SK-N-SH treated with all-trans-retinoic acid at 6 μM for 48 hours (cell line): ENCODE measurements at regions not wholly inside any gene's neighbourhood (a gene's known extent, or its start where the extent isn't known, plus 50 kb on each side); places are given as distances from the start of the nearest gene placed in this dataset.

Experiments used
- ATAC-seq: fragments of 200-7000 bp; cut with Tn5 transposase; 3 replicates; pipeline ENCODE4 v1.9.1; 2020; ENCODE audit warnings: mild to moderate bottlenecking, moderate library complexity
- ARNTL ChIP-seq: fragments of 450-650 bp; formaldehyde crosslinking; IDR thresholded peaks from 2 replicates; pipeline ENCODE4 v1.5.0; 2020; ENCODE audit warnings: low read depth, mild to moderate bottlenecking, moderate library complexity, borderline replicate concordance
- CREB5 ChIP-seq: fragments of 250-450 bp; sonication (Bioruptor Pico); IDR thresholded peaks from 2 replicates; pipeline ENCODE4 v1.5.1; 2020; ENCODE audit warnings: low read depth, mild to moderate bottlenecking, moderate library complexity
- CSDC2 ChIP-seq: fragments of 250-450 bp; sonication (Bioruptor Pico); IDR thresholded peaks from 2 replicates; pipeline ENCODE4 v1.5.0; 2020; ENCODE audit warnings: mild to moderate bottlenecking, moderate library complexity
- CSRNP3 ChIP-seq: fragments of 250-450 bp; sonication (Bioruptor Pico); IDR thresholded peaks from 2 replicates; pipeline ENCODE4 v1.5.1; 2021; ENCODE audit warnings: mild to moderate bottlenecking, moderate library complexity
- ESRRG ChIP-seq: fragments of 250-450 bp; sonication (Bioruptor Pico); IDR thresholded peaks from 2 replicates; pipeline ENCODE4 v1.6.1; 2021; ENCODE audit warnings: mild to moderate bottlenecking
- ISL1 ChIP-seq: fragments of 250-450 bp; sonication (Bioruptor Pico); IDR thresholded peaks from 2 replicates; pipeline ENCODE4 v2.1.2; 2022; ENCODE audit warnings: mild to moderate bottlenecking, moderate library complexity
- OSR1 ChIP-seq: fragments of 250-450 bp; sonication (Bioruptor Pico); IDR thresholded peaks from 2 replicates; pipeline ENCODE4 v1.8.0; 2022; ENCODE audit warnings: moderate library complexity, mild to moderate bottlenecking, inconsistent platforms
- PATZ1 ChIP-seq: fragments of 250-450 bp; sonication (Bioruptor Pico); IDR thresholded peaks from 2 replicates; pipeline ENCODE4 v1.8.0; 2020; ENCODE audit warnings: mild to moderate bottlenecking, moderate library complexity, borderline replicate concordance
- PPARA ChIP-seq: fragments of 250-450 bp; sonication (Bioruptor Pico); IDR thresholded peaks from 2 replicates; pipeline ENCODE4 v1.5.0; 2020; ENCODE audit warnings: mild to moderate bottlenecking, borderline replicate concordance
- RARB ChIP-seq: fragments of 250-450 bp; sonication (Bioruptor Pico); IDR thresholded peaks from 2 replicates; pipeline ENCODE4 v1.8.0; 2021; ENCODE audit warnings: mild to moderate bottlenecking, moderate library complexity
- TCF4 ChIP-seq: fragments of 250-450 bp; sonication (Bioruptor Pico); IDR thresholded peaks from 2 replicates; pipeline ENCODE4 v1.8.0; 2021; ENCODE audit warnings: mild to moderate bottlenecking, moderate library complexity, borderline replicate concordance
- TOX ChIP-seq: fragments of 250-450 bp; sonication (Bioruptor Pico); IDR thresholded peaks from 2 replicates; pipeline ENCODE4 v1.8.0; 2021; ENCODE audit warnings: mild to moderate bottlenecking, moderate library complexity, borderline replicate concordance
- ZC3H10 ChIP-seq: fragments of 250-450 bp; sonication (Bioruptor Pico); IDR thresholded peaks from 2 replicates; pipeline ENCODE4 v1.5.1; 2021; ENCODE audit warnings: mild to moderate bottlenecking, moderate library complexity
- ZFP3 ChIP-seq: fragments of 250-450 bp; sonication (Bioruptor Pico); IDR thresholded peaks from 2 replicates; pipeline ENCODE4 v1.5.0; 2020; ENCODE audit warnings: mild to moderate bottlenecking, moderate library complexity
- ZFP30 ChIP-seq: fragments of 450-650 bp; formaldehyde crosslinking; IDR thresholded peaks from 2 replicates; pipeline ENCODE4 v1.5.0; 2022; ENCODE audit warnings: mild to moderate bottlenecking, moderate library complexity
- ZNF565 ChIP-seq: fragments of 450-650 bp; formaldehyde crosslinking; conservative IDR thresholded peaks from 2 replicates; pipeline ENCODE4 v1.5.0; 2020; ENCODE audit warnings: low read depth, mild to moderate bottlenecking, moderate library complexity
- ZNF70 ChIP-seq: fragments of 450-650 bp; formaldehyde crosslinking; IDR thresholded peaks from 2 replicates; pipeline ENCODE4 v1.5.0; 2020; ENCODE audit warnings: mild to moderate bottlenecking, moderate library complexity
- ZNF8 ChIP-seq: fragments of 450-650 bp; formaldehyde crosslinking; IDR thresholded peaks from 2 replicates; pipeline ENCODE4 v1.5.0; 2020; ENCODE audit warnings: mild to moderate bottlenecking, moderate library complexity

GRCh38 chr6:164720-165119, 127.6 kb upstream of the DUSP22 start (continued):
- TF ChIP-seq PPARA (CRISPR knock-in tag): no peak
- TF ChIP-seq CREB5 (CRISPR knock-in tag): no peak
- no peak for TF ChIP-seq PATZ1 (CRISPR knock-in tag)
- TF ChIP-seq TCF4: no peak
- TF ChIP-seq OSR1 (CRISPR knock-in tag): no peak
- no peak for TF ChIP-seq CSDC2 (CRISPR knock-in tag)

DNA sequence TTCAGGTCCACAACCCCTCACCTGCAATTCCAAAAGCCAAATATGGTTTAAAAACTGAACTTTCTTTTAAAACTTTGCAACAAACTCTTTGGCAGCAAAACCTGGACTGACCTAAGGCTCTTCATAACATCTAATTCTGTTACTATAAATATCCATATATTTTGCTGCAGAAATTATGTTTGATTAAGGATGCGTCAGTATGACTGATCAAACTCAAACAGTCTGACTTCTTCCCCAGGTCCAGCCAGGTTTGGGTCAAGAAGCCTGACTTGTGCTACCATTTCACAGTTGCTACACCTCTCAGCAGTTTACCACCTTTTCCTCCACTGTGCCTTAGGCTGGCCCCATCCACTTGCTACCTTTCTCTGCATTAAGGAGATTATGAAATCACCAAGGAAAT, 127.0 kb upstream of the DUSP22 start:
- no peak for TF ChIP-seq CSDC2 (CRISPR knock-in tag)
- ATAC-seq: no peak

- no peak for ATAC-seq
- TF ChIP-seq PPARA (CRISPR knock-in tag): no peak
- no peak for TF ChIP-seq TOX
- no peak for TF ChIP-seq TCF4
- no peak for TF ChIP-seq ZNF565 (CRISPR knock-in tag)
- TF ChIP-seq ZNF8 (CRISPR knock-in tag): no peak
- no peak for TF ChIP-seq ARNTL (CRISPR knock-in tag)
Measured at GRCh38 chr6:165906-166305, 126.4 kb upstream of the DUSP22 start.

GRCh38 chr6:168865-169455, 123.3 kb upstream of the DUSP22 start:
- peak; percentile 79 for ATAC-seq
- TF ChIP-seq OSR1 (CRISPR knock-in tag) (no peak), ZNF70 (CRISPR knock-in tag) (no peak), PATZ1 (CRISPR knock-in tag) (no peak), TCF4 (no peak), RARB (no peak), CREB5 (CRISPR knock-in tag) (no peak), ZFP30 (CRISPR knock-in tag) (no peak), ZNF565 (CRISPR knock-in tag) (no peak)

DNA sequence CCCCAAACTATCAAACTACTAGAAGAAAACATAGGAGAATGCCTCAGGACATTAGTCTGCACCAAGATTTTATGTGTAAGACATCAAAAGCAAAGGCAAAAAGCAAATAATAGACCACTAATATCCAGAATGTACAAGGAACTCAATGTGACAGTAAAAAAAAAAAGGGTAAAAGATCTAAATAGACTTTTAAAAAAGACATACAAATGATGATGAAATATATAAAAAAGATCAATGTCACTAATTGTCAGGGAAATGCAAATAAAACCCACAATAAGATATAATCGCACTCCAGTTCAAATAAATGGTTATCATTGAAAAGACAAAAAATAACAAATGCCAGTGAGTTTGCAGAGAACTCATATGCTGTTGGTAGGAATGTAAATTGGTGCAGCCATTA, 118.3 kb upstream of the DUSP22 start:
- no peak for ATAC-seq
- no peak for TF ChIP-seq ZC3H10
- no peak for TF ChIP-seq CSRNP3
- no peak for TF ChIP-seq ZNF8 (CRISPR knock-in tag)
- no peak for TF ChIP-seq ARNTL (CRISPR knock-in tag)
- no peak for TF ChIP-seq ZFP3

DNA sequence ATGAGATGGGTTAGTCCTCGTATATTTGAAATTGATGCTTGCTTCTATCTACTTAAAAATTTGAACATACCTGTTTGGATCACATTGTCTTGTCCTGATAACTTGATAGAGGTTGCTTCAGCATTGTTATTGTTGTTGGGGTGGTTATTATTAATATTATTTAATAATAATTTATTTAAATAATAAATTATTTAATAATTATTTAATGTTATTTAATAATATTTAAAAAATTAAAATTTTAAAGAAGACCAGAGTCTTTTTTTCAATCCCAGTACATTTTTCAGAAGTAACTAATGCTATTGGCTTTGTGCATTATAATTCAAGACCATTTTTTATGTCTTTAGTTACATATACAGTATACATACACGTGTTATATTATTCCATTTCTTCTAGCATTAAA, 116.6 kb upstream of the DUSP22 start:
- no peak for ATAC-seq
- no peak for TF ChIP-seq TCF4
- TF ChIP-seq ZFP30 (CRISPR knock-in tag): no peak
- TF ChIP-seq CSRNP3: no peak
- no peak for TF ChIP-seq ZFP3
- no peak for TF ChIP-seq ZNF70 (CRISPR knock-in tag)
- no peak for TF ChIP-seq CREB5 (CRISPR knock-in tag)
- no peak for TF ChIP-seq ZNF565 (CRISPR knock-in tag)
- TF ChIP-seq ESRRG: no peak
- TF ChIP-seq ZC3H10: no peak
- TF ChIP-seq PPARA (CRISPR knock-in tag): no peak
- no peak for TF ChIP-seq CSDC2 (CRISPR knock-in tag)
- TF ChIP-seq ISL1: no peak
- no peak for TF ChIP-seq ZNF8 (CRISPR knock-in tag)
- TF ChIP-seq ARNTL (CRISPR knock-in tag): no peak
- TF ChIP-seq RARB: no peak
